Neural progenitor cell (in vitro differentiated cells): ENCODE measurements at regions not wholly inside any gene's neighbourhood (a gene's known extent, or its start where the extent isn't known, plus 50 kb on each side); places are given as distances from the start of the nearest gene placed in this dataset.

Experiments
- EZH2 ChIP-seq: fragments of 200-600 bp; sonication (generic); IDR thresholded peaks from 2 replicates; pipeline ENCODE4 v1.6.1; 2017; ENCODE audit warnings: antibody characterized with exemption, mild to moderate bottlenecking, moderate library complexity
- TF ChIP-seq, protein P1 (sequence below): fragments of 200-600 bp; sonication (generic); IDR thresholded peaks from 2 replicates; pipeline ENCODE4 v1.5.1; 2017; ENCODE audit warnings: antibody characterized with exemption, mild to moderate bottlenecking

DNA sequence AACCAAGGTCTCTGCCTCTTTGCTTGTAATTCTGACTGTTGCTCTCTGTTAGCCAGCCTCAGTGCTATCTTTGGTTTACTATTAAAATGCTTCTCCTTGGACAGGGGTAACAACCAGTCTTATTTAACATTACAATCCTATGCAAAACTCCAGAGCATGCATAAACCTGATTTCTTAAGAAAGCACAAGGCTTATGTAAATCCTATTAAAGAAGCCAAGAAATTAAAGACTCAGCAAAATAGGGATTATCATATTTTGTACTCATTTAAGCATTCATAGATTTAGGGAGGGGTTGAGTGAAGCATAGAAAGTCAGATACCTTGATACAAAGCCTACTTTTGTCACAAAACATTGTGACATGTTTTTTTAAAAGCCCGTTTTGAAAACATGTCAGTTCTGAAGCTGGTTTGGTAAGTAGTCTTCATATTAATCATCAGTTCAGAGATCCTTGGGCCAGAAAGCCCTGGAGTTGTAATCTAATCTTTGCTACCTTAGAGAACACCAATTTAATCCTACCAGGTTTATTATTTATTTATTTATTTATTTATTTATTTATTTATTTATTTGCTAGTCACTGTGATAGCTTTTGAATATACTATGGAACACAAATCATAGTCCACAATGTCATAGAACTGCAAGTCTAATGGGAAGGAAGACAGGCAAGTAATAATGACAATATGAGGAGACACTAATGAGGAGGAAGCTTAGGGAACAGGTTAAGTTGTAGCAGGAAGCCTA lies 158.0 kb upstream of the HNMT start:
- TF ChIP-seq, protein P1, sequence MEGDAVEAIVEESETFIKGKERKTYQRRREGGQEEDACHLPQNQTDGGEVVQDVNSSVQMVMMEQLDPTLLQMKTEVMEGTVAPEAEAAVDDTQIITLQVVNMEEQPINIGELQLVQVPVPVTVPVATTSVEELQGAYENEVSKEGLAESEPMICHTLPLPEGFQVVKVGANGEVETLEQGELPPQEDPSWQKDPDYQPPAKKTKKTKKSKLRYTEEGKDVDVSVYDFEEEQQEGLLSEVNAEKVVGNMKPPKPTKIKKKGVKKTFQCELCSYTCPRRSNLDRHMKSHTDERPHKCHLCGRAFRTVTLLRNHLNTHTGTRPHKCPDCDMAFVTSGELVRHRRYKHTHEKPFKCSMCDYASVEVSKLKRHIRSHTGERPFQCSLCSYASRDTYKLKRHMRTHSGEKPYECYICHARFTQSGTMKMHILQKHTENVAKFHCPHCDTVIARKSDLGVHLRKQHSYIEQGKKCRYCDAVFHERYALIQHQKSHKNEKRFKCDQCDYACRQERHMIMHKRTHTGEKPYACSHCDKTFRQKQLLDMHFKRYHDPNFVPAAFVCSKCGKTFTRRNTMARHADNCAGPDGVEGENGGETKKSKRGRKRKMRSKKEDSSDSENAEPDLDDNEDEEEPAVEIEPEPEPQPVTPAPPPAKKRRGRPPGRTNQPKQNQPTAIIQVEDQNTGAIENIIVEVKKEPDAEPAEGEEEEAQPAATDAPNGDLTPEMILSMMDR = no peak
- no peak for TF ChIP-seq EZH2
